ENCODE measurements at regions not wholly inside any gene's neighbourhood (a gene's known extent, or its start where the extent isn't known, plus 50 kb on each side); places are given as distances from the start of the nearest gene placed in this dataset.
"Not testable (repeated sequence)": the region's sequence is repeated elsewhere in the genome, so short reads cannot be mapped to it uniquely, and the experiment has no call there.

GRCh38 chr7:89618274-89618673 is 536.0 kb upstream of the STEAP1 start:
- DNase-seq (ENCODE audit: low read depth in 2 of 2), result no peak

- DNase-seq (ENCODE audit: low read depth in 2 of 2), result no peak
Measured at GRCh38 chr7:89621925-89622641, 532.2 kb upstream of the STEAP1 start.

- DNase-seq (ENCODE audit: low read depth in 2 of 2), result peak; percentile 42 to 52
Measured at GRCh38 chr7:89623018-89623672, 531.1 kb upstream of the STEAP1 start.

- DNase-seq (ENCODE audit: low read depth in 2 of 2), result not testable (repeated sequence)
Measured at GRCh38 chr7:89624155-89624554, 530.1 kb upstream of the STEAP1 start.

- DNase-seq (ENCODE audit: low read depth in 2 of 2), result no peak
Measured at GRCh38 chr7:89648509-89648908, 505.8 kb upstream of the STEAP1 start.

GRCh38 chr7:89655946-89656345 is 498.3 kb upstream of the STEAP1 start:
- no peak for DNase-seq (ENCODE audit: low read depth in 2 of 2)

GRCh38 chr7:89661876-89662275 is 492.4 kb upstream of the STEAP1 start:
- no peak for DNase-seq (ENCODE audit: low read depth in 2 of 2)

GRCh38 chr7:89666136-89666835 is 488.0 kb upstream of the STEAP1 start:
- no peak for DNase-seq (ENCODE audit: low read depth in 2 of 2)

GRCh38 chr7:89680161-89680560 is 474.1 kb upstream of the STEAP1 start:
- no peak for DNase-seq (ENCODE audit: low read depth in 2 of 2)

- no peak for DNase-seq (ENCODE audit: low read depth in 2 of 2)
Measured at GRCh38 chr7:89681448-89681847, 472.8 kb upstream of the STEAP1 start.

- DNase-seq (ENCODE audit: low read depth in 2 of 2), result no peak
Measured at GRCh38 chr7:89685287-89685686, 469.0 kb upstream of the STEAP1 start.

- no peak for DNase-seq (ENCODE audit: low read depth in 2 of 2)
Measured at GRCh38 chr7:89687211-89687610, 467.1 kb upstream of the STEAP1 start.

- no peak for DNase-seq (ENCODE audit: low read depth in 2 of 2)
Measured at GRCh38 chr7:89695241-89695640, 459.0 kb upstream of the STEAP1 start.

- no peak for DNase-seq (ENCODE audit: low read depth in 2 of 2)
Measured at GRCh38 chr7:89714131-89714530, 440.1 kb upstream of the STEAP1 start.

GRCh38 chr7:89718941-89719340 is 435.3 kb upstream of the STEAP1 start:
- DNase-seq (ENCODE audit: low read depth in 2 of 2), result not testable (repeated sequence)

- no peak for DNase-seq (ENCODE audit: low read depth in 2 of 2)
Measured at GRCh38 chr7:89728481-89728880, 425.8 kb upstream of the STEAP1 start.

GRCh38 chr7:89731751-89732445 is 422.4 kb upstream of the STEAP1 start:
- no peak for DNase-seq (ENCODE audit: low read depth in 2 of 2)

GRCh38 chr7:89738549-89738948 is 415.7 kb upstream of the STEAP1 start:
- no peak for DNase-seq (ENCODE audit: low read depth in 2 of 2)

- DNase-seq (ENCODE audit: low read depth in 2 of 2), result peak in 1 of 2 donors; percentile 32
Measured at GRCh38 chr7:89757910-89758309, 396.4 kb upstream of the STEAP1 start.

- DNase-seq (ENCODE audit: low read depth in 2 of 2), result no peak
Measured at GRCh38 chr7:89760690-89761089, 393.6 kb upstream of the STEAP1 start.

GRCh38 chr7:89761173-89761572 is 393.1 kb upstream of the STEAP1 start:
- no peak for DNase-seq (ENCODE audit: low read depth in 2 of 2)

GRCh38 chr7:89770161-89770560 is 384.1 kb upstream of the STEAP1 start:
- DNase-seq (ENCODE audit: low read depth in 2 of 2), result peak; percentile 42 to 58

Data from lung microvascular endothelial cell (primary cell).